RPMI7951 (cell line): ENCODE measurements at regions not wholly inside any gene's neighbourhood (a gene's known extent, or its start where the extent isn't known, plus 50 kb on each side); places are given as distances from the start of the nearest gene placed in this dataset.
"Not testable (repeated sequence)": the region's sequence is repeated elsewhere in the genome, so short reads cannot be mapped to it uniquely, and the experiment has no call there.

Experiments
- DNase-seq: peaks from one replicate; pipeline ENCODE4 v3.0.0-alpha.2; 2012; ENCODE audit warnings: low read depth

DNA sequence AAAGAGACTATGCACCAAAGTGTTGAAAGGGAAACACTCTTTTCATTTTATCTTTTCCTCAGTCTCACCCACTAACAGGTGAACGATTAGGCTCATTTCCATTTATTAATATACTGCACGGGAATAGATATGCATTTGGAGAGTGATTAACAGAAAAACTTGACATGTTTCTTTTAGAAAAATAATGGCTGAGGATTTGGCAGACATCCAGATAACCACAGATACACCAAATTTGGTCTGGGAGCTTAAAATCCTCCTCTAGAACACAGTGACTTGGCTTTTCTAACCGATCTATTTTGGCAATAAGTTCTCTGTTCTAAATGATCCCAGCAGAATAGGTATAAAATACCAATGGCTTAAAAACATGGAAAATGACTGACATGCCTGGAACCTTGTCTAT is 459.3 kb upstream of the SGO1 start:
- peak; percentile 38 for DNase-seq

GRCh38 chr3:20637729-20638128 is 451.7 kb upstream of the SGO1 start:
- peak; percentile 9 for DNase-seq

DNA sequence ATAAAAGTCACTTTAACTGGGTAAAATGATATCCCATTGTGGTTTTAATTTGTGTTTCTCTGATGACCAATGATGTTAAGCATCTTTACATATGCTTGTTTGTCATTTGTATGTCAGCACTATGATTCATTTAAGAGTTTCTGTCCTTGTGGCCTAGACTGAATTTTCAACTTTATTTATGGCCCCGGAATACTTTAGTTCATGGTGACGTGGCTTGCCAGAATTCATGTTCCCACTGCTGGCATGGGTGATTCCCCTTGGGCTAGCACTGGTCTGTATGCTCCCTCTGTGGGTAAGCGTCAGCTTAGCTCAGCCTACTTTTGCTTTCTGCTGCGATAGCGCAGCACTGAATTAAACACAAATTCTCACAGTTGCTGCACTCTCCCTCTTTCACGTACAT is 436.3 kb upstream of the SGO1 start:
- peak; percentile 96 for DNase-seq

GRCh38 chr3:20618621-20619020 is 432.6 kb upstream of the SGO1 start:
- DNase-seq: not testable (repeated sequence)

- peak; percentile 9 for DNase-seq
Observed at GRCh38 chr3:20618181-20618580, 432.2 kb upstream of the SGO1 start.

DNA sequence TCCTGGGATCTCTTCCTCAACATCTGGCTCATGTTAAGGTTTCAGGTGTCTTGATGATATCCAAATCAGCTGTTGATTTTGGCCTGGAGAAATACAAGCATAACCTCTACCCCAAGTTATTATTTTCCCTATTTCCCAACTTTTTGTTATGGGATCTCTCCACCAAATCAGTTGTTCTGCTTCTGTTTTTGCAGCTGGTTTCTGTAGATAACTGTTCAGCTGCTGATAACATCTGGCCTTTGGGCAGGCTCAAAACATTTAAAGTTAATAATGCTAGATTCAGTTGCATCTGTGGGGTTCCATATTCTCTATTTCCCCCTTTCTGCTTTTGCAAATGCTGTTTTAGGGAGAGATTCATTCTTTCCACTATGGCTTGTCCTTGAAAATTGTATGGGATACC is 430.0 kb upstream of the SGO1 start:
- not testable (repeated sequence) for DNase-seq

GRCh38 chr3:20608054-20608738 is 422.2 kb upstream of the SGO1 start:
- DNase-seq: peak; percentile 24

- DNase-seq: no peak
Observed at GRCh38 chr3:20604659-20605058, 418.7 kb upstream of the SGO1 start.

- DNase-seq: no peak
Observed at GRCh38 chr3:20589275-20589674, 403.3 kb upstream of the SGO1 start.

DNA sequence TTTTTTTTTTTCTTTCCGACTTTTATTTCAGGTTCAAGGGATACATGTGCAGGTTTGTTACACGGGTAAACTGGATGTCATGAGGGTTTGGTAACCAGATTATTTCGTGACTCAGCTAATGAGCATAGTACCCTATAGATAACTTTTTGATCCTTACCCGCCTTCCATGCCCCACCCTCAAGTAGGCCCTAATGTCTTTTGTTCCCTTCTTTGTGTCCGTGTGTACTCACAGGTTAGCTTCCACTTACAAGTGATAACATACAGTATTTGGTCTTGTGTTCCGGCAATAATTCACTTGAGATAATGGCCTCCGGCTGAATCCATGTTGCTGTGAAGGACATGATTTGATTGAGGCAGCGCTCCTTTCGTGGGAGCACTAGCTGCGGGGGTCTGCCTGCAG is 402.8 kb upstream of the SGO1 start:
- DNase-seq: no peak

GRCh38 chr3:20583648-20584047 is 397.6 kb upstream of the SGO1 start:
- DNase-seq: no peak

GRCh38 chr3:20576228-20576627 is 390.2 kb upstream of the SGO1 start:
- peak; percentile 26 for DNase-seq

GRCh38 chr3:20575146-20575545 is 389.1 kb upstream of the SGO1 start:
- peak; percentile 24 for DNase-seq

DNA sequence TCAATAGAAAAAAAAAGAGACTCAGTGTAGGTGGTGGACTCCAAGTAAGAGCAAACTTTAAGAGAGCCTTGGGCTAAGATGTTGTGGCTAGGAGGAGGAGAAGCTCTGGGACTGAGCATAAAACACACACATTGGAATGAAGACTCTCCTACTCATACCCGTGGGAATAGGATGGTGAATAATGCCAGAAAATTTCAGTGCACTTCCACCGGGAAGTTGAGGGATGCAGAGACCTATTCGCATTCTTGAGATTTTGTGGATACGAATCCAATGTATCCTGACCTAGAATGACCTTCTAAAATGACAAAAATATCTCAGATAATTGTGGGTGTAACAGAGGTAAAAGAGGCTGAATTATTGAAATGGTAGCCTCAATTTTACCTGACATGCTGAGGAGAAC is 388.7 kb upstream of the SGO1 start:
- DNase-seq: peak; percentile 78

- DNase-seq: peak; percentile 67
Observed at GRCh38 chr3:20573175-20573574, 387.2 kb upstream of the SGO1 start.

- DNase-seq: no peak
Observed at GRCh38 chr3:20572473-20572872, 386.5 kb upstream of the SGO1 start.

- DNase-seq: no peak
Observed at GRCh38 chr3:20569310-20569709, 383.3 kb upstream of the SGO1 start.

DNA sequence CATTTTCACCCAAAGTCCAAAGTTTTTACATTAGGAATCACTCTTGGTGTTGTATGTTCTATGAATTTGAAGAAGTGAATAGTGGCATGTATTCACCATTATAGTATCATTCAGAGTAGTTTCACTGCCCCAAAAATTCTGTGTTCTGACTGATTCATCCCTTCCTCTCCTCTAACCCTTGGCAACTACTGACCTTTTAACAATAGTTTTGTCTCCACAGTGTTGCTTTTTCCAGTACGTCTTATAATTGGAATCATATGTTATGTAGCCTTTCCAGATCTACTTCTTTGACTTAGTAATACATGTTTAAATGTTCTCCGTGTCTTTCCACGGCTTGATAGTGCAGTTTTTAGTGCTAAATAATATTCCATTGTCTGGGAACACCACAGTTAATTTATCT is 379.0 kb upstream of the SGO1 start:
- peak; percentile 24 for DNase-seq

DNA sequence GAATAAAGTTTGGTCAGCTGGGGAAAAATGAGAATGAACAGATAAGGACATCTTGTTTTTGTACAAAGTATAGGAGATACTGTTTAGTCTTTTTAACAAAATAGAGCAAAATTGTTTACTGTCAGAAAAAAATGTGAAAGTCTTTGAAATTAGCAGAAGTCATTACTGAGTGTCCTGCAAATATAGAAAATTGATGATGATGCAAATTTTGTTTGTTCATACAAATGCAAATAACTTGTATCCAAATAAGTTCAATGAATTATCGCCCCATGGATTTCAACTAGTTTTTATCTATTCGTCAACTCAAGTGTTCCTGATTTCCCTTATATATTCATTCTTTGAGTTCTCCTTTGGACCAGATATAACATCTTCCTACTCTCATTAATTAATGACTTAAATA is 378.0 kb upstream of the SGO1 start:
- DNase-seq: no peak

DNA sequence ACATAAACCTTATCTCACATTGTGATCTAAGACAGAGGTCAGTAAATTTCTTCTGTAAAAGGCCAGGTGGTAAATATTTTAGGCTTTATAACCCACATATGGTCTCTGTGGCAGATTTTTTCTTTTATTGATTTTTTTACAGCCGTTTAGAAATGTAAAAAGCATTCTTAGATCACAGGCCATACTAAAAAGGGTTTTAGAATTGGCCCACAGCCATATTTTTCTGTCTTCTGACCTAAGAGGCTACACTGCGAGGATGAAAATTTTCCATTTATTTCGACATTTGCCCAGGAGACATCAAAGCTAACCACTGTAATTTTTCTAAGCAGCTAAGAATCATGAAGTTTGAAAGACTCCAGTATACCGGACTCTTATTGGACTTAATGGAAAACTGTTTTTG is 377.2 kb upstream of the SGO1 start:
- peak; percentile 39 for DNase-seq

GRCh38 chr3:20561166-20561565 is 375.2 kb upstream of the SGO1 start:
- DNase-seq: peak; percentile 75

GRCh38 chr3:20560446-20560845 is 374.4 kb upstream of the SGO1 start:
- DNase-seq: not testable (repeated sequence)

DNA sequence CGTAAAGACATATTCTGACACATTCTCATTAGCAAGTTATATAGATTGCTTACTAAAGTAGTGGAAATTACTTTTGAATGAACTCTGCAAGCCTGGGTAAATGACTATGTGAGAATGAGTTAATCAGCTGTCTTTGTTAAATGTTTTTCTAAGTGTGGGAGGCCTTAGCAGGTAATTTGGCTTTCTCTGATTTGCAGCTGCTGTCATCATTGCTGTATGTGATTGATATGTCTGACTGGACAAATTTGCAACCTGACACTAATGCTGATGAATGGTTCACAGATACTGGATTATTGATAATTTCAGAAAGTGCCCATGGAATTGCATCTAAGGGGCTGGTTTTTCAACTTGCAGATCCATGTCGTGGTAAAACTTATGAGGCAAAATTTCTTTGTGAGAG is 372.2 kb upstream of the SGO1 start:
- no peak for DNase-seq

GRCh38 chr3:20556661-20557060 is 370.7 kb upstream of the SGO1 start:
- DNase-seq: no peak
